GM12878 (cell line): ENCODE measurements at regions not wholly inside any gene's neighbourhood (a gene's known extent, or its start where the extent isn't known, plus 50 kb on each side); places are given as distances from the start of the nearest gene placed in this dataset.

Source experiments
- ATAC-seq: fragments of 200-7000 bp; cut with Tn5 transposase; 3 replicates; pipeline ENCODE4 v1.9.1; 2020; ENCODE audit warnings: mild to moderate bottlenecking, moderate library complexity
- BruUV-seq: library from RNA; stranded (reverse); fragments of 400-500 nt; replicated peaks from 2 replicates; lab custom pipeline; 2021; lab: Mats Ljungman, UMichigan
- CTCF ChIA-PET: fragments of 300-600 bp; sonication (Branson Sonifier 250); formaldehyde crosslinking; extraction: SDS; loops from one replicate; lab custom pipeline; 2021; ENCODE audit warnings: inconsistent platforms; lab: Yijun Ruan, JAX
- POLR2A ChIA-PET: fragments of 350-600 bp; formaldehyde crosslinking; extraction: SDS; loops from one replicate; lab custom pipeline; 2021; ENCODE audit warnings: inconsistent platforms; lab: Charles Lee
- RAD21 ChIA-PET: fragments of 300-600 bp; sonication (Branson Sonifier 250); formaldehyde crosslinking; loops from one replicate; lab custom pipeline; 2023; ENCODE audit warnings: antibody characterized with exemption; ENCODE audit not compliant: unreplicated experiment; lab: Charles Lee
- SMC1A ChIA-PET: fragments of 300-600 bp; sonication (Branson Sonifier 250); formaldehyde crosslinking; loops from one replicate; lab custom pipeline; 2023; ENCODE audit not compliant: unreplicated experiment, uncharacterized antibody; lab: Charles Lee
- DNase-seq: peaks from one replicate; pipeline ENCODE4 v3.0.0-alpha.2; 2011; ENCODE audit warnings: low read depth, low spot score
- FAIRE-seq: peaks from 3 replicates; lab custom pipeline; 2011; peaks lifted over from hg19 to GRCh38; lab: Jason Lieb, UNC
- H2AFZ ChIP-seq: 2 replicates; pipeline ENCODE4 v1.6.0; 2011; ENCODE audit warnings: low read depth, low read length, control low read depth; ENCODE audit not compliant: control insufficient read depth
- H3K27ac ChIP-seq: 2 replicates; pipeline ENCODE4 v1.5.1; 2011; ENCODE audit warnings: control low read depth; ENCODE audit not compliant: control insufficient read depth, insufficient read depth
- H3K27me3 ChIP-seq, 2 experiments: replicated peaks in 1 of 2; 2 replicates each; pipeline versions ENCODE4 v1.6.0 to v1.6.1; 2011; ENCODE audit warnings: low read length in 1 of 2; ENCODE audit not compliant: control insufficient read depth in 2 of 2, insufficient read depth in 2 of 2
- H3K36me3 ChIP-seq, 2 experiments: 2 replicates each; pipeline ENCODE4 v1.5.1; 2011; ENCODE audit warnings: low read length in 1 of 2; ENCODE audit not compliant: control insufficient read depth in 2 of 2, insufficient read depth in 2 of 2
- H3K4me1 ChIP-seq: 2 replicates; pipeline ENCODE4 v1.6.1; 2011; ENCODE audit warnings: mild to moderate bottlenecking, low read length, moderate library complexity, mixed read lengths; ENCODE audit not compliant: control insufficient read depth, insufficient read depth
- H3K4me2 ChIP-seq: 2 replicates; pipeline ENCODE4 v1.6.0; 2011; ENCODE audit warnings: control low read depth; ENCODE audit not compliant: control insufficient read depth, insufficient read depth
- H3K4me3 ChIP-seq: fragments of 200-600 bp; sonication (generic); 2 replicates; pipeline ENCODE4 v1.5.1; 2016
- H3K79me2 ChIP-seq: 2 replicates; pipeline ENCODE4 v1.6.0; 2011; ENCODE audit warnings: low read length; ENCODE audit not compliant: control insufficient read depth, insufficient read depth
- H3K9ac ChIP-seq: 2 replicates; pipeline ENCODE4 v1.8.0; 2011; ENCODE audit warnings: low read length, control low read depth, mixed read lengths; ENCODE audit not compliant: control insufficient read depth, insufficient read depth
- H3K9me3 ChIP-seq: replicated peaks from 3 replicates; pipeline ENCODE4 v1.5.1; 2011; ENCODE audit warnings: mild to moderate bottlenecking, low read length; ENCODE audit not compliant: control insufficient read depth, insufficient read depth
- H4K20me1 ChIP-seq: 2 replicates; pipeline ENCODE4 v1.6.0; 2011; ENCODE audit not compliant: control insufficient read depth, insufficient read depth
- CREB1 ChIP-seq: IDR thresholded peaks from 2 replicates; pipeline ENCODE4 v1.6.1; 2012; ENCODE audit warnings: low read depth, mild to moderate bottlenecking, inconsistent platforms
- E2F8 ChIP-seq: fragments of 450-650 bp; IDR thresholded peaks from 2 replicates; pipeline ENCODE4 v1.6.1; 2018; ENCODE audit warnings: mild to moderate bottlenecking, low read depth, moderate library complexity; ENCODE audit not compliant: partially characterized antibody
- ELK1 ChIP-seq: IDR thresholded peaks from 2 replicates; pipeline ENCODE4 v1.6.1; 2012; ENCODE audit warnings: low read depth, low read length, improper control_type of control experiment
- FOXK2 ChIP-seq: fragments of 450-650 bp; IDR thresholded peaks from 2 replicates; pipeline ENCODE4 v1.6.1; 2017; ENCODE audit warnings: mild to moderate bottlenecking, moderate library complexity
- HDAC6 ChIP-seq: fragments of 200-600 bp; sonication (generic); IDR thresholded peaks from one replicate; pipeline ENCODE4 v1.8.0; 2017; ENCODE audit warnings: antibody characterized with exemption; ENCODE audit not compliant: unreplicated experiment
- JUNB ChIP-seq: IDR thresholded peaks from 2 replicates; pipeline ENCODE4 v1.6.1; 2016; ENCODE audit warnings: antibody characterized with exemption, mild to moderate bottlenecking
- NFIC ChIP-seq: IDR thresholded peaks from 2 replicates; pipeline ENCODE4 v1.6.1; 2012; ENCODE audit warnings: low read depth, mild to moderate bottlenecking, inconsistent platforms, low read length, moderate library complexity
- NFXL1 ChIP-seq: fragments of 450-650 bp; IDR thresholded peaks from 2 replicates; pipeline ENCODE4 v1.6.1; 2017; ENCODE audit warnings: antibody characterized with exemption, mild to moderate bottlenecking, borderline replicate concordance
- PAX5 ChIP-seq: IDR thresholded peaks from 2 replicates; pipeline ENCODE4 v1.6.1; 2011; ENCODE audit warnings: low read depth, low read length, borderline replicate concordance
- POLR2AphosphoS2 ChIP-seq: IDR thresholded peaks from 2 replicates; pipeline ENCODE4 v1.6.1; 2011; ENCODE audit warnings: low read depth, mild to moderate bottlenecking, low read length, improper control_type of control experiment, moderate library complexity
- POLR2AphosphoS5 ChIP-seq: IDR thresholded peaks from 2 replicates; pipeline ENCODE4 v1.6.1; 2011; ENCODE audit warnings: mild to moderate bottlenecking, low read length, inconsistent platforms
- RAD21 ChIP-seq: IDR thresholded peaks from 2 replicates; pipeline ENCODE4 v1.6.1; 2011; ENCODE audit warnings: mild to moderate bottlenecking, low read depth, low read length, moderate library complexity; ENCODE audit not compliant: insufficient read depth
- RELB ChIP-seq: fragments of 450-650 bp; IDR thresholded peaks from 2 replicates; pipeline ENCODE4 v1.6.1; 2017; ENCODE audit warnings: low read depth, mild to moderate bottlenecking, moderate library complexity
- USF2 ChIP-seq: IDR thresholded peaks from 2 replicates; pipeline ENCODE4 v1.6.1; 2011; ENCODE audit warnings: low read depth, low read length, improper control_type of control experiment, borderline replicate concordance
- ZBTB4 ChIP-seq: fragments of 450-650 bp; formaldehyde crosslinking; IDR thresholded peaks from 2 replicates; pipeline ENCODE4 v1.4.0; 2022; ENCODE audit warnings: mild to moderate bottlenecking, moderate library complexity
- ZNF24 ChIP-seq: fragments of 450-650 bp; IDR thresholded peaks from 2 replicates; pipeline ENCODE4 v1.6.1; 2017; ENCODE audit warnings: antibody characterized with exemption, mild to moderate bottlenecking
- WGBS: methylation state at CpG from one replicate; pipeline ENCODE4 v1.1.6; 2016; ENCODE audit warnings: low lambda C conversion rate; ENCODE audit not compliant: insufficient replicate concordance, insufficient coverage; ENCODE audit errors: missing lambda C conversion rate; 5-methylcytosine and 5-hydroxymethylcytosine counted together
- in situ Hi-C: fragments of 300-500 bp; cut with MboI; formaldehyde crosslinking; loops from 9 replicates; pipeline ENCODE4 v1.14.3; 2018; ENCODE audit warnings: mixed read lengths
- intact Hi-C: fragments of 100-400 bp; cut with micrococcal nuclease; formaldehyde crosslinking; loops from one replicate; pipeline ENCODE4 v1.14.2; 2022; ENCODE audit not compliant: unreplicated experiment

- H3K27ac ChIP-seq = no peak overlapping the region
- ChIA-PET SMC1A (interaction anchor here (0.9 kb wide), 1 partner anchor 102 kb away, joined by 3 read pairs; the partner anchor contains the start of gene KCNJ2), POLR2A (no interaction called here), CTCF (interaction anchor here (1.1 kb wide), 1 partner anchor 8 kb away, joined by 5 read pairs; no protein-coding TSS in a partner anchor), RAD21 (no interaction called here)
- no TSS peak for BruUV-seq
- intact Hi-C loops = no loop called here
- no peak for FAIRE-seq
- no peaks in the 10 kb centered on the region for H4K20me1 ChIP-seq
- H2AFZ ChIP-seq = no peak overlapping the region
- WGBS = 73% methylated on average over 3 of the region's 3 CpGs
- ATAC-seq = no peak
- no peak for DNase-seq
- H3K4me3 ChIP-seq = no peak overlapping the region
- no peaks in the 10 kb centered on the region; the same call in 2 of the 3 replicates for H3K9me3 ChIP-seq
- H3K9ac ChIP-seq = no peak overlapping the region
- no peaks in the 10 kb centered on the region for H3K4me1 ChIP-seq
- H3K4me2 ChIP-seq = no peak overlapping the region
- H3K79me2 ChIP-seq = no peaks in the 10 kb centered on the region
- no peaks in the 10 kb centered on the region for H3K27me3 ChIP-seq
- H3K36me3 ChIP-seq = no peaks in the 10 kb centered on the region
- in situ Hi-C loops = no loop called here
- TF ChIP-seq ZNF24 = no peak
- TF ChIP-seq FOXK2 = no peak
- TF ChIP-seq RAD21 = no peak
- TF ChIP-seq CREB1 = no peak
- TF ChIP-seq POLR2AphosphoS2 = no peak
- no peak for TF ChIP-seq POLR2AphosphoS5
- TF ChIP-seq HDAC6 = no peak
- TF ChIP-seq JUNB = no peak
- TF ChIP-seq E2F8 = no peak
- TF ChIP-seq ZBTB4 (CRISPR knock-in tag) = no peak
- no peak for TF ChIP-seq NFXL1
- no peak for TF ChIP-seq NFIC
- TF ChIP-seq PAX5 = no peak
- no peak for TF ChIP-seq ELK1
- no peak for TF ChIP-seq RELB
- no peak for TF ChIP-seq USF2
- TF ChIP-seq, all 136 proteins: peak for 0
Observed at GRCh38 chr17:70271672-70272071, 102.3 kb downstream of the KCNJ2 start.
